HG03095 (cell line): ENCODE measurements at regions not wholly inside any gene's neighbourhood (a gene's known extent, or its start where the extent isn't known, plus 50 kb on each side); places are given as distances from the start of the nearest gene placed in this dataset.

Source experiments
- ATAC-seq: cut with Tn5 transposase; IDR thresholded peaks from one replicate; pipeline ENCODE4 v1.9.1; 2021; ENCODE audit warnings: moderate library complexity; ENCODE audit not compliant: unreplicated experiment

DNA sequence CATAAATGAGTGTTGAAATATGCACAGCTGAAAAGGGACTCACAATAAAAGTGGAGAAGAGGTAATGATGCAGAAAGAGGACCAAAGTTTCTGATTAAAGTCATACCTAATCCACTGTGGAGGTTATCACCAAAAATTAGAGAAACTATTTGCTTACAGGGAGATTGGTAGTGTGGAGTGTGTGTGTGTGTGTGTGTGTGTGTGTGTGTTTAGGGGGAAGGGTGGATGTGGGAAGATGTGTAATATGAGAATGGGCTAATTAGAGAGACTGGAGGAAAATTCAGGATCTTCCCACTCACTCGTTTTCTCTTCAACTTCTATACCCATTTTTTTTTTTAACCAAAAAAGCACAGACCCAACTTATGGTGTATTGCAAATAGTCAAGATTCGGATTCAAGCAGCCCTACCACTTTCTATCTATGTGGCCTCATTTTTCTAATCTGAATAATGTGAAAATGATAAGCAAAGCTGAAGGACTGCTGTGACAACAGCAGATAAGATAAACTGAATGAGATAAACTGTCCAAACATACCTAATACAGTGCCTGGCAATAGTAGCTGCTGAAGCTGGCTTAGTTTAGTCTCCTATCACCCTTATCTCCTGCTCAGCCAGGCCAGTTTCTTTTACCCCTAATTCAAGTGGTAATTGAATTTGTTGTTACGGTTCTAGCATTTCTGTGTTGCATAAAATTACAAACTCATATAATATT is 501.1 kb downstream of the KDM4C start:
- ATAC-seq: no peak

DNA sequence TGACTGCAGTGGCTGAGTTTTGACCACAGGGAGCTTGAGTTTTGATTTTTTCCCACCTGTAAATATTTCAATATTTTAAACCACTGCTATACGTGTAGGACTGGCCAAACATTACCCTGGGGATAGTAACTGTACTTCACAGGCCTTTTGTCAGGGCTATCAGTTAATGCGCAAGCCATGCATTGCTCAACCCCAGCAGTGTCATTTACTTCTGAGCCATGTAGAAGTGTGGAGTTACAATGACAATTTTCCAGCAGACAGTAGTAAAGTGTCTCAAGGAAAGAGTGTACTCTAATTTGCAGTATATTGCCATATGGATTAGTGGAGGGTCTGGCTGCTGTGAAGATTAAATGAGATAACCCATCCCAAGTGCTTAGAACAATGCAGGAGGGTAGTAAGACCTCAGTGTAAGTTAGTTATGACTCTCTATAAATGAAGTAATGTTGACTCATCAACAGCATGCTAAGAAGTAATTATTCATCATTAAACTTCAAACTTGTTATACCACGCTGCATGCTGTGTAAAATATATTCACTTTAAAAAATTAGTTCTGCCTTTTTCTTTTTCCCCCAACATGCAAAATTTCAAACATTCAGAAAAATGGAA is 489.2 kb downstream of the KDM4C start:
- ATAC-seq: no peak

DNA sequence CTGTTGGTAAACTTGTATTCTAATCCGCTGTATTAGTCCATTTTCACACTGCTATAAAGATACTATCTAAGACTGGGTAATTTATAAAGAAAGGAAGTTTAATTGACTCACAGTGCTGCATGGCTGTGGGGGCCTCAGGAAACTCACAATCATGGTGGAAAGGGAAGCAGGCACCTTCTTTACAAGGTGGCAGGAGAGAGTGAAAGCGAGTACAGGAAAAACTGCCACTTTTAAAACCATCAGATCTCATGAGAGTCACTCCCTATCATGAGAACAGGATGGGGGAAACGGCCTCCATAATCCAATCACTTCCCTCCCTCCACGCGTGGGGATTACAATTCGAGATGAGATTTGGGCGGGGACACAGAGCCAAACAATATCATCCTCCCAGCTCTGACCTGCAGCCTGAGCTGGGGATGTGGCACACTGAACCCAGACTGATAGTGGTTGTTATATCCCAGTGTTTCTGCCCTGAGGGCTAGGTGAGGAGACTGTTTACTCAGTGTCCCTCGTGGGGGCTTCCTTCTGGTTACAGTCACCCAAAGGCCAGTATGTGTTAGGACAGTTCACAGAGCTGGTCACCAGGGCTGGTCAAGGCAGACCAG is 488.3 kb downstream of the KDM4C start:
- no peak for ATAC-seq

DNA sequence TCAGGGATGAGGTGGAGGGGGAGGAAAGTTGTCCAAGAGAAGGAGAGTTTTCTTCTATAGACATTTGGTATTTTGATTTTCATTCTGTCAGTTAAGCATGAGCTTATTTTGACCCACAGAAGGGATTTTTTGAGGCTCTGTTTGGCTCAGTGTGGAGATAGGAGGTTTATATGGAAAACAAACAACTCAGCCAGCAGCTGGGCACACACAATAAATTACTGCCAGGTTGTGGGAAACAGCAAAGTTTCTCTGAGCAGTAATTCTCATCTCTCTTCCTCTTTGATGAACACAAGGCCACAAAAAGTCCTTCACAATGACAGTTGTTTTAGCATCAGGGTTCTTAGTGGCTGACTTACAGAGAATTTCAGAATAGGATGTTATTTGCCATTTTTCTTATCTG is 486.1 kb downstream of the KDM4C start:
- ATAC-seq: no peak

DNA sequence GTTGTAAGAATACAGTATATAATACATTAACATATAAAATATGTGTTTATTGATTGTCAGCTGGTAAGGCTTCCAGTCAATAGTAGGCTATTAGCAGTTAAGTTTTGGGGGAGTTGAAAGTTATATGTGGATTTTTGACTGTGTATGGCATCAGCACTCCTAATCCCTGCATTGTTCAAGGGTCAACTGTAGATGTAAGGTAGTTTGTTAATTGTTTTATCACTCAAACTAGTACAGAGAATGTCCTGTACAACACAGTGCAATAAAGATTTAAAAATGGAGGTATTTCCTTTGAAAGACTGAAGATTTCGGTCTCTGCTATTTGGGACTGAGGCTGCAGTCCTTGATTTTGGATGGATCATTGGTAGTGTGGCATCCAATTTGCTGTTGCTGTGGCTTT is 484.4 kb downstream of the KDM4C start:
- ATAC-seq: no peak

DNA sequence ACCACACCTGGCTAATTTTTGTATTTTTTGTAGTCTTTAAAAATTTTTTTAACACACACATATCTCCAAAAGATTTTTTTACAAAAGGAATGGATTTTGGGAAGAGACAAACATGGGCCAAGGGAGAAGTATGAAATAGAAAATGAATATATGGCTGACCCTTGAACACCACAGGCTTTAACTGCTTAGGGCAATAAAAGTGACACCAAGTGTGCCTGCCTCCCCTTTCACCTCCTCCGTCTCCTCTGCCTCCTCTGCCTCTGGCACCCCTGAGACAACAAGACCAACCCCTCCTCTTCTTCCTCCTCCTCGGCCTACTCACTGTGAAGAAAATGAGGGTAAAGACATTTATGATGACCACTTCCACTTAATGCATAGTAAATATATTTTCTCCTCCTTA is 483.9 kb downstream of the KDM4C start:
- no peak for ATAC-seq

DNA sequence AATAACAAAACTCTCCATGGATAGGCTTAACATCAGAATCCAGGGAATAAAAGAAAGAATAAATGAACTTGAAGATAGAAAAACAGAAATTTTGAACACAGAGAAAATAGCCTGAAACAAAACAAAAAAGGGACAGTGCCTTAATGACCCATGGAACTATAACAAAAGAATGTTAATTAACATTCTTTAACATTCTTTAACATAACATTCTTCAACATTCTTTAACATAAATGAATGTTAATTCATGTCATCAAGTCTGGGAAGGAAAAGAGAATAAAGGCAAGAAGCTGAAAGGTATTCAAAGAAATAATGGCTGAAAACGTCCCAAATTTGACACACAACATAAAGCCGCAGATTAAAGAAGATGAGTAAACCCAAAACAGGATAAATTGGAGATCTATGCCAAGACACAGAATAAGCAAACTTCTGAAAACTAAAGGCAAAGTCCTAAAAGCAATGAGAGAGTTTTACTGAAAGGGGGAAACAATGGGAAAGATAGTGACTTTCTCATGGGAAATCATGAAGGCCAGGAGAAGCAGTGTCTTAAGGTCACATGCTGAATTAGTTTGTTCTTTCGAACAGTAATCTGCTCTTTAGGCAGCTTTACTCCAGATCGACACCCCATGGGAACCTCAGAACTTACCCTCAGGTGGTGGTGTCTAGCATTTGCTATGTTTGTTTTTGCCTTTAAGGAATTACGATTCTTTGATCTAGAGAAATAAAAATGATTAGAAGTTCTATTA is 483.0 kb downstream of the KDM4C start:
- ATAC-seq: no peak

DNA sequence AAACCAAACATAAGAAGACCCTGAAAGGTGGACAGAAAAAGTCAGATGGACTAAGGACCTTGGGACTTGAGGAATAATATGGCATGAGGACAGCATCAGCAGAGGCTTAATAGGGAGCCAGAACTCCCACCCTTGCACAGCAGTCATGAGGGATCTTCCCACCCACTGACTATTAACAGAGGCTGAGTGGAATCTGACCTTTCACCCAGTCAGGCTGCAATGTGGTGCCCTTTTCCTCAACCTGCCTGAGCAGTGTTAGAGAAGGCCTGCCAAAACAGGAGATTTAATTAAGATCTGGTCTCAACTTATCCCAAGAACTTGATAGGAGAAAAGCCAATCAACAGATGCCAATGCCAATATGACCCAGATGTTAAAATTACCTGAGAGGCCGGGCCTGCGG is 481.9 kb downstream of the KDM4C start:
- no peak for ATAC-seq

DNA sequence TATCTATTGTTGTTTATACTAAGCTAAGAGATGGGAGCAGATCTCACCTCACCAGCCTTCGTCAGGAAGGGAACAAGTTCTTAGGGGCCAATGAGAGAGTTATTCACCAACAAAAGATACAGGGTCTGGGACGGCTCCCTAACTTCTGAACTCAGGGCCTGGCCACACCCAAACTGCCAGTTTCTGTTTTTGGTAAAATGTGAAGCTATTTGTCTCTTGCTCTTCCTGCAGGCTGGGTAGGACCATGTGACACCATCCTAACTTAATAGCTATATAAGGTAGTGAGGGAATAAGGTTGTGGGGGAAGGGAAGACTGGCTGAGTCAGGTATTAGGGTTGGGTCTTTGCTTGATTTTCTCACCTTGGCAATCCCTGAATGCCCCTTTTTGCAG is 480.5 kb downstream of the KDM4C start:
- no peak for ATAC-seq

DNA sequence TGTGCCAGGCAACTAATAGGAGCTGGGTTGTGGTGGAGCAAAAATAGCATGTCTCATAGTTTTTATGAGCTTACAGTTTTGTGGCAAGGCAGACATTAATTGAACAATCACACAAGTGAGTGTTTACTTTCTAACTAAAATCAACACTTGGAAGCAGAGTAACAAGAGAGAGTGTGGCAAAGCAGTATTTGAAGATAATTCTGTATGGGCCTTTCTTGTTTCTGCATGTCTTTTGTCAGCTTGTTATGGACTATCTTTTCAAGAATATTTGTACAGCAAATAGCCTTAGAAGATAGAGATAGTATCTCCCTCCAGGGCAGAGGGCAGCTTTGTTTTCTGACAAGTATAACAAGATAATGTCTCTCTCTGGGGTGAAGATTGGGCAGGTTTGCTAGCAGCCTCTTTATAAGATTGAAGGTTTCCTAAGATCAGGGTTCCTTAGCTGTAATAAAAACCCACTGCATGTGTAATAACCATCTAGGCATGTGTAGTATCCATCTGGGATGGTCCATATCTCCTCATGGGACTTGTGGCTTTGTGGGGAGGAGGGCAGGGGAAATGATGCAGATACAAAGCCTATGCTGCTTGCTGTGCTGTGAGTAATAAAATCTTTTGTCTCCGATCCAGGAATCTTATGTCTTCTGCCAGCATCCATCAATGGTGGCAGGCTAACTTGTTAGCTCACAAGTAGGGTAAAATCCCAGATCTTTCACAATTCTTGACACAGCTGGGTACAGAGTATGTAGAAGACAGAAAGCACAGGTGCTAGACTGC is 479.9 kb downstream of the KDM4C start:
- no peak for ATAC-seq

DNA sequence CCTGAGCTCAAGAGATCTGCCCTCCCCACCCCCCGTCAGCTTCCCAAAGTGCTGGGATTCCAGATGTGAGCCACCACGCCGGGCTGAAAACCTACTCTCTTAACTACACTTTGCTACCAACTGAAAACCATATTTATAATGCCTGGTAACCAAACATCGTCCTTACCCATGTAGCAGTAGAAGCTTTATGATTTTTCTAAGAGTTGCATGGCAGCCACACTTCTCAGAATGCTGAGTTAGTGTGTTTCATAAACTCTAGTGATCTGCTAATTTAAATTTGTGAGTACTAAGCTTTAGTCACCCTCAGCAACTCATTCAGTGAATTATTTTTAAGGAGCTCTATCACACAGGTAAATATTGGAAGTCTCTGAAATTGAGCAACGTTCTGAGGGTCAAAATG is 478.4 kb downstream of the KDM4C start:
- ATAC-seq: no peak

DNA sequence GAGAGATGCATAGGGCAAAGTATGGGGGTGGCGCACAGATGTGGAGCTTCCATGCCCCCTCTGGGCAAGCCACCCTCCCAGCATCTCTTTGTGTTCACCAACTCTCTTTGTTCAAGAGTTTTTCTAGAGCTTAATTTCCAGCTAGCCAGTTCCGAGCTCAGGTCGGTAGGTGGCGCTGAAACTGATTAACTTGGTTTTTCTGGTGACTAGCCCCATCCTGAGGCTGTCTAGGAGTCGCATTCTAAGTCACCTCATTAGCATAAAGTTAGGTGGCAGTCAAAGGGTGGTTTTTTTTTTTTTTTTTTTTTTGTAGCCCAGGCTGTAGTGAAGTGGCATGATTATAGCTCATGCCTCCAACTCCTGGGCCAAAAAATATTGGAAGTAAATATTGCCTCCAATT is 476.4 kb downstream of the KDM4C start:
- no peak for ATAC-seq

DNA sequence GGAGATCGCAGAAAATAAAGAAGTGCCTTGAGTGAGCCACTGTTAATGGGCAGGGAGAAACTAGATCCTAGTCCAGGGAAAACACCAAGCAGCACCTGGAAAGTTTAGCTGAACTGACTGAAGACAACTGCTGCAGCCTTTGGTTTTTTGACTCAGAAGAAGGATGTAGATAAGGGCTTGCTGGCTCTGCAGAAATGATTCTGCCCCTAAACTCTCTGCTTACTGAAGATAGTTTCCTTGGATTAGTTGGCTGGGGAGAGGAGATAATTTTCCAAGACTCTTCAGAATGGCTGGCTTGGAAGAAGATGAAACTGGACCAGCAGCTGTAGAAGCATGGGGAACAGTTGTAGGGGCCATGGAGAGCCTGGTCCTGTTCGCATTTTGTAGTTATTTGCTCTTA is 471.8 kb downstream of the KDM4C start:
- no peak for ATAC-seq

DNA sequence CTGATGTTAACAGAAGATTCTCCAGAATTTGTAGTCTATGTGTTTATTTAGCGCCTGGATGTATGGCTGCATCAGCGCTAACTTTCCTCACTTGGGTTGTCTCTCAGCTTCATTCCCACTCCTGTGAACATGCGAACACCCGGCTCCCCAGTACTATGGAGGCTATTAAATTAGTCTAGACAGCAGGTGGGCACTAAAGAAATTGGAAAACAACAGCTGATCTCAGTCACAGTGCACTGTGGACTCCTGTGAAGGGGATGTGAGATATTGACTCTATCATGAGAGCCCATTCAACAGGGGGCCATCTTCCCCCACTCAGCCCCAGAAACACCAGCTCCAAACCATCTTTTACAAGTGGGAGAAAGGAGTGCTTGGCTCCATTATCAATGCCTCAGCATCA is 471.0 kb downstream of the KDM4C start:
- no peak for ATAC-seq

DNA sequence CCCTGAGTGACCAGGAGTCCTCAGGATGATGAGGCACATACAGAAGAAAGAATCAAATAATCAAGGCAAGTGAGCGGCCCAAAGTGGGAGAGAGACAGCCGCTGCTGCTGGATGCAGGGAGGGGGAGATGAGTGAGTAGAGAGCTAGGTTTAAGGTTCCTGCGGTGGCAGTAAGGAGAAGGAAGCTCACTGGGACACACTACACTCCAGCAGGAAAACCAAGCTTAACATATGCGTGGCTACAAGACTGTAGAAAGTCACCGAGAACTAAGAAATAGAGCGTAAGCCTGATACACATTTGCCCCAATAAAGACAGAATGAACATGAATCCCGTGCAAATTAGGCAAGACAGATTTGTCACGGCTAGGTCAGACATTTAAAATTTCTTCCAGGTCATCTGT is 470.2 kb downstream of the KDM4C start:
- no peak for ATAC-seq

DNA sequence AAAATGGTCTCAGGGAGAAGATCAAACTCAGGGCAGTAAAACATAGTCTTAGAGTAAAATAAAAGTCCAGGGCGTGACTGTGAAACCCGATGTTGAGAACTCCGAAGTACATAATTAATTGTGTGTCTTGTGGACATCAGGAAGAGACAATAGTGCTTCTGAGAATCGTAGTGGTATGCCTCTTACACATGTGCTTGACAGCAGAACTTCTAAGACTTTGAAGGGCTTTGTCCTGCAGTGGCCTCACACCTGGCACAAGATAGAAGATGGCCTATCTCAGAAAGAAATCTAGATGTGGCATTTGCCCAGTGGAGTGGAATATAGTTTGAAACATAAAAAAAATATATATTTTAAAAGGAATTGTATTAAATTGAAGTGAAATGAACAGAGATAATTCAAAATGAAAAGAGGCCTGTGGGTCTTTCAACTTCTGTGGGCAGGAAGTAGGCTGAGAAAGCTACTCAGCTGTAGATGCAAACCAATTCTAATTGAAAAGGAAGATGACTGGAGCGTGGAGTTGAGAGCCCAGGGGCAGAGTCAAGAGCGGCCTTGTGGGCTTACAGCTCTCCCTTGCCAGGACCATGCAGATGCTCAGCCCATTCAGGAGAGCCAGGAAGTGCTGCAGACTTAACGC is 468.4 kb downstream of the KDM4C start:
- no peak for ATAC-seq
